ENCODE measurements at regions not wholly inside any gene's neighbourhood (a gene's known extent, or its start where the extent isn't known, plus 50 kb on each side); places are given as distances from the start of the nearest gene placed in this dataset.
"Not testable (repeated sequence)": the region's sequence is repeated elsewhere in the genome, so short reads cannot be mapped to it uniquely, and the experiment has no call there.

GRCh38 chr4:117014236-117014635 lies 71.1 kb downstream of the TRAM1L1 start:
- DNase-seq: no peak

GRCh38 chr4:117010671-117011070 lies 74.7 kb downstream of the TRAM1L1 start:
- no peak for DNase-seq

DNA sequence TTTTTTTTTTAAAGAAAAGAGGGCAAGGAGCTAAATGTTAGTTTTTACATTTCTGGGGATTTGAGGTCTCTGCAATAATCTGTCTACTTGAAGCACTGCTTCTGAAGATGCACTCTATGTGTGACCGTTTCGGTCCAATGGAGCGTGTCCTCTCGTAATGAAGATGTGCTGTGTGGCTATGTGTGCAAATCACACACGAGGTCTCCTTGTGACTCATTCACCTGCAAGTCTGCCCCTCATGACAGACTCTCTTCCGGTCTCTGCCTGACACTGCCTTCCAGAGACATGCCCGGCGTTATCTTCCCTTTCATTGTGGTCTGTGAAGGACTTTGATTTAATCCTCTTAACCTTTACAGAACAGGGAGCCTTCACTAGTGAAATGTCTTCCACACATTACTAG lies 84.3 kb downstream of the TRAM1L1 start:
- DNase-seq: no peak

GRCh38 chr4:116982656-116983055 lies 102.7 kb downstream of the TRAM1L1 start:
- DNase-seq: no peak

- not testable (repeated sequence) for DNase-seq
These were observed 104.9 kb downstream of the TRAM1L1 start for GRCh38 chr4:116980436-116980835.

GRCh38 chr4:116959045-116959444 lies 126.3 kb downstream of the TRAM1L1 start:
- DNase-seq: no peak

GRCh38 chr4:116953947-116954346 lies 131.4 kb downstream of the TRAM1L1 start:
- no peak for DNase-seq

- DNase-seq: no peak
These were observed 132.7 kb downstream of the TRAM1L1 start for GRCh38 chr4:116952530-116953136.

- no peak for DNase-seq
These were observed 135.5 kb downstream of the TRAM1L1 start for GRCh38 chr4:116949856-116950255.

GRCh38 chr4:116942315-116942714 lies 143.1 kb downstream of the TRAM1L1 start:
- DNase-seq: no peak

DNA sequence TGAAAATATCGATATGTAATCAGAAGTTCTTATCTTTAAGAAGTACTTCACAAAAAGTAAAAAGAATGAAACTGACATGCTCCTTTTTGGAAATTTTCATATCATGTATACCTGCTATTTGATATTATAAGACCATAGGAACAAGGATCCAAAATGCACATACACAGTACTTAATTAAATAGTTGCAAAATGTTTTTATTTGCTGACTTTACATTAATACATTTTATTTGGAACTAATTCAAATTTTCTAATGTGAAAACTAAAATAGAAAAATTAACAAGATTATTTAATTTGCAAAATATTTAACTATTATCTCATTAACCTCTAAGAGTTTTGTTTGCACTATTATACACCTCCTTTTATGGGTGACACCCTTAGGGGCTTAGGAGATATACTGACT lies 155.0 kb downstream of the TRAM1L1 start:
- DNase-seq: no peak

DNA sequence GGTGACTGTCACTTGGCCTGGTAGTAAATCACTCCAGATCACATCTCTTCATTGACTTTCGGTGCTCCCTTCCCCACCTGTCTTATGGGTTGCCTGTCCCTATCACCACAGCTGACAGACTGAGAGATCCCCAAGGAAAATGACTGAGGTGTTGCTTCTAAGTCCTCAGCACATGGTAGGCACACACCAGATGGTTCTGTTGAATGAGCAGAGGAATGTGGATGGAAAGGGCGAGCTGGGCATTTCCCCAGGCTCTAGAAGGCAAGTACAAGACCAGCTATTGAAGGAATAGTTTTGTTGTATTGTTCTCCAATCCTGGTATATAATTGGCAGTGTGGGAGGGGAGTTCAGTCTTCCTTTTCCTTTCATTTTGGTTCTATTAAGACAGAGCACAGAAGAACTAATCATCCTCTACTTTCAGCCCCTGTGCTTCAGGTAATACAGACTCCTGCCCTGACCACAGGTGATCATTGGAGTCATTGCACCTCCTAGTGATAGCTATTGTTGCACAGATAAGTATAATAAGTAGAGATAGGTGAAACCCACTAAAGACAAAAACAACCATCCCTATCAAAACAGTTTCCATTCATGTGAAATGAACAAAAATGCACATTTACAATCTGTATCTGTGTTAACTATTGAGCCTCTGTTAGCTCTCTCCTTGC lies 158.6 kb downstream of the TRAM1L1 start:
- no peak for DNase-seq

DNA sequence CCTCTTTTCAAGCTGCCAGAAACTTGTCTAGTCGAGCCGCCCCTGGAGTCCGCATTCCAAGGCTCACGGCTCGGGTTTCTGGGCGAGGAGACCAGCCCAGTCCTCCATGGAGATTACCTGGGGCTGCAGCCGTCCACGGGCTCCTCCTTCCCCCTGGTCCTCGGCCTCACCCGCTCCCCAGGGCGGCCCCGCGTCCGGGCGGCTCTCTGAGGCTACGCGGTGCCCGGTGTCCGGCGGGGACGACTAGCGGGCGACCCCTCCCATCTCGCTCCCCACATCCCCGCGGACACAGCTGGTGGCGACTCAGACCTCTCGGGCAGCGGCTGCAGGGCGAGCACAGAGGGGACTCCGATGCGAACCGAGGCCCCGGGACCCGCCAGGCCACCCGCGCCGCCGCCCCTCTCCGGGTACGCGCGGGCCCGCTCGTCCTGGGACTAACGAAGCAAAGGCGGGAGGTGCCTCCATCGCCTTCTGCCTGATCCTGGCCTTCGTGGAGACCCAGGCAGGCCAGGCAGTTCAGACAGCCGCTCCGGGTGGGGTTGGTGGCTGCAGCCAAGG lies 159.4 kb downstream of the TRAM1L1 start:
- DNase-seq: peak in 3 of 56 donors; percentile 1 to 23 (median 11)

- DNase-seq: no peak
These were observed 162.0 kb downstream of the TRAM1L1 start for GRCh38 chr4:116923389-116923788.

DNA sequence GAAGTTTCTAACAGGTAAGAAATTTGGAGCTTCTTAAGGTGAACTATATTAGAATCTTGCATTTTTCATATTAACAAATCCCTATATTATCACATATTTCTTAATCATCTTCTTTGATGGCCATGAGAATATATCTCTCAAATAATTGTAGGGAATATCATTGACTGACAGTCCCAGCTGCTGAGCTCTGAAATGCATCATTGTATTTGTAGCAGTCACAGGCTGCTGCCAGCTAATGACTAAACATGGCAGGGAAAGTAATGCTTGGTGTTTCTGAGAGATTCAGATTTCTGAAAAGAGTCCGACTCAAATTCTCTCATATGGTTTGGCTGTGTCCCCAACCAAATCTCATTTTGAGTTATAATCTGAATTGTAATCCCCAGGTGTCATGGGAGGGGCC lies 171.9 kb downstream of the TRAM1L1 start:
- DNase-seq: peak in 3 of 56 donors; percentile 2 to 6 (median 4)

DNA sequence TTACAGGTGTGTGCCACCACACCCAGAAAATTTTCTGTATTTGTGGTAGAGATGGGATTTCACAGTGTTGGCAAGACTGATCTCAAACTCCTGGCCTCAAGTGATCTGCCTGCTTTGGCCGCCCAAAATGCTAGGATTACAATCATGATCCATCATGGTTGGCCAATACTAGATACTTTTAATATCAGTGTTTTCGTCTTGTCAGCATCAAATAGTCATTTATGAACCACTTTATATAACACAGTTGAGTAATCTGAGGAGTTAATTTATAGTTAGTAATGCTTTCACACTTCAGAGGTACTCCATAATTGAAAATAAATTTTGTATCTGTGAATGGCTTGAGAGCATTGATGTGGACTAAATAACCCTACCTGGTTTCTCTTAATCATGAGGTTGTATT lies 178.6 kb downstream of the TRAM1L1 start:
- DNase-seq: no peak

DNA sequence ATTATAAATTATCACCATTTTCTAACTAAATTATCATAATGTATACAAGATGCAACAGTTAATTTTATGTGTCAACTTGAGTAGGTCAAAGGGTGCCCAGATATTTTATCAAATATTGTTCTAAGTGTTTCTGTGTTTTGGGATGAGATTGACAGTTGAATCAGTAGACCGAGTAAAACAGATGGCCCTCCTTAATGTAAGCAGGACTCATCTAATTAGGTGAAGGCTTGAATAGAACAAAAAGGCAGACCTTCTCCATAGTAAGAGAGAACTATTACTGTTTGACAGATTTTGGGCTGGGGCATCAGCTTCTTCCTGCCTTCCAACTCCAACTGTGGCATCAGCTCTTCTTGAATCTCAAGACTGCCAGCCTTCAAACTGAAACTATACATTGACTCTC lies 185.8 kb downstream of the TRAM1L1 start:
- no peak for DNase-seq

GRCh38 chr4:116885579-116885978 lies 199.8 kb downstream of the TRAM1L1 start:
- no peak for DNase-seq

DNA sequence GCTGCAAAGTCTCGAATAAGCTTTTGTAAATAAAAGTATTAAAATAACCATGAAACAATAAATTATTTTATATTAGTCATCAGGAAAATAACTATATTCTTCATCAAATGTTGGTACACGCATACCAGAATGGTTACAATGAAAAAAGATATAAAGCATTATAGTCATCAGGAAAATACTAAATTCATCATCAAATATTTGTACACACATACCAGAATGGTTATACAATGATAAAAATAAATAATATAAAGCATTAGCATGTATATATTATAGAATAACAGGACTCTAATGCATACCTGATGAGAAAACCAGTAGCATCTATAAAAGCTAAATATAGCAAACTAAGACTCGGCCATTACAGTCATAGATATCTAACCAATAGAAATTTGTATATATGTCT lies 202.9 kb downstream of the TRAM1L1 start:
- no peak for DNase-seq

DNA sequence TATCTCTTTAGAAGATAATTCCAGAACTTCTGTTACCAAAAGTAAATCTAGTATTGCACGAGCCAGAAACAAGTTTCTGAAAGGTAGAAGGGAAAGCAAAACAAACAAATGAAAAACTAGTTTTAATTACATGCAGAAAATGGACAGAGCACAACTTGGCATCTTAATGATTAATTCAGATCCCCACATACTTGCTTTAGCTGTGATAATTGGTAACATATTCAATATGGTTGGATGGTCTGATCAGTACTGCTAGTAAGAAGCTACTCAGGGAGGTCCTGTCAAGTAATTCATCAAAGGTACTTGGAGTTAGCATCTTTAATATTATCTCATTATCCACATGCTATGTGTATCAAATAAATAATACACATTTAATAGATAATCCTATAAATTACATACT lies 204.3 kb downstream of the TRAM1L1 start:
- no peak for DNase-seq

DNA sequence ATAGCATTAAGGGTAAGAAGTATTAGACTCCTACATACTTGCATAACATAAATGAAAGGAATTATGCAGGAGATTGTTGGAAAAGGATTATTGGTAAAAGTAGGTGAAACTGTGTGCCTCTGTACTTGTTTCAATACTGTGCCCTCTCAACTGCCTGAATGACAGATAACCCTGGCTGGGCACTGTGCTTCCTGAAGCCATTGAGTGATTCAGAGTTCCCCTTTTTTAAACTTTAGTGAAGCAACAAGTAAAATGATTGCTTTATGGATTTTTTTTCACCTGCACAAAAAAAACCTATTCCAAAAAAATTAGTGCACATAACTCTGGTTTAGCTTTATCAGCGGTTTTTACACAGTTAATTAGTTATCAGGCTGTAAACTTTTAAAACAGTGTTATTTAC lies 204.8 kb downstream of the TRAM1L1 start:
- no peak for DNase-seq

GRCh38 chr4:116878280-116878679 lies 207.1 kb downstream of the TRAM1L1 start:
- no peak for DNase-seq

DNA sequence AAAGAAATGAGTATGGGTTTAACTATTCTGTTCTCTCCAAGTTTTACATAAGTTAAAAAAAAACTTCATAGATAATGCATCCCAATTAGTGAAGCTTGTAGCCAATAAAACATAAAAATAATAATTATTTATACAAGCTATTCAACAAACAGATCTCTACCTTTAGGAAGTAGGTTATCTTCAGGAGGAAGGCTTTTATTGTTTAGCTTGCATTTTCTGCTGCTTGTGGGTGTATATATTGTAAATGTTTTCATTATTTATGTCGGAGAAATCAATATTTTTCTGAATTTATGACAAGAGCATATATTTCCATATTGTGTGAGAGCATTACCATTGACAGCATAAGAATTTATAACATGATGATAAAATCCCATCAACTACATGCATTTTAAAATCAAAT lies 208.3 kb downstream of the TRAM1L1 start:
- no peak for DNase-seq
